Colonic mucosa (tissue), 4 donors: ENCODE measurements at regions not wholly inside any gene's neighbourhood (a gene's known extent, or its start where the extent isn't known, plus 50 kb on each side); places are given as distances from the start of the nearest gene placed in this dataset.

Experiments
- DNase-seq: peaks from one replicate; pipeline ENCODE4 v3.0.0-alpha.2; 2020
- H3K27ac ChIP-seq: fragments of 200-600 bp; one replicate; pipeline ENCODE4 v1.8.0; 2021
- H3K27me3 ChIP-seq: fragments of 200-600 bp; one replicate; pipeline ENCODE4 v1.8.0; 2021
- H3K36me3 ChIP-seq: fragments of 200-600 bp; one replicate; pipeline ENCODE4 v1.8.0; 2021
- H3K4me1 ChIP-seq: fragments of 200-600 bp; one replicate; pipeline ENCODE4 v1.8.0; 2021; ENCODE audit warnings: mild to moderate bottlenecking
- H3K4me3 ChIP-seq: fragments of 200-600 bp; one replicate; pipeline ENCODE4 v1.8.0; 2021
- H3K9ac ChIP-seq, 2 donors: one replicate each; pipeline ENCODE4 v1.7.0; 2013; ENCODE audit warnings: control low read depth in 2 of 2, low read depth in 2 of 2, low read length in 2 of 2
- H3K9me3 ChIP-seq: fragments of 200-600 bp; one replicate; pipeline ENCODE4 v1.8.0; 2021
- CTCF ChIP-seq: fragments of 200-600 bp; IDR thresholded peaks from one replicate; pipeline ENCODE4 v1.8.0; 2022; ENCODE audit warnings: antibody characterized with exemption, mild to moderate bottlenecking
- intact Hi-C: fragments of 100-400 bp; cut with DNase I; formaldehyde crosslinking; loops from one replicate; pipeline ENCODE4 v1.14.1; 2022
- donor health status: healthy.
- donor health status: DM: no; HTN: no; CAD: no.
- donor health status: DM: no; HTN: no; CAD: no.

DNA sequence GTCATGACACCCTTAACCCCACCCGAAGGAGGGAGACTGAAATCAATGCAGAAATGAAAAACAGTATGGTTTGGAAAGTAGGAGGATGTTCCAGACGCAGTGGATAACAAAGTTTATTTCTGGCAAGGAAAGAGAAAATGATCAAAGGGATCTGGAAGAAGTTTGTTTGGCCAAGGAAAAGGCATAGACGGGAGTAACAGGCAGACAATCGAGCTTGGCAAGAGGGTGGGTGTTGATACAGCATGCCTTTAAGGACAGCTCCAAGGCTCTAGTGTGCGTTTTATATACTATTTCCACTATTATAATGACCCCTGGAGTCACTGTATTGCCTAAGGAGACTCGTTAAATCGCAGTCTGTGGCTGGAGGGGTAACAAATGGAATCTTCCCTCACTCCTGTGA, 303.7 kb upstream of the RUNX1 start:
- intact Hi-C loops = no loop called here
- DNase-seq = no peak

DNA sequence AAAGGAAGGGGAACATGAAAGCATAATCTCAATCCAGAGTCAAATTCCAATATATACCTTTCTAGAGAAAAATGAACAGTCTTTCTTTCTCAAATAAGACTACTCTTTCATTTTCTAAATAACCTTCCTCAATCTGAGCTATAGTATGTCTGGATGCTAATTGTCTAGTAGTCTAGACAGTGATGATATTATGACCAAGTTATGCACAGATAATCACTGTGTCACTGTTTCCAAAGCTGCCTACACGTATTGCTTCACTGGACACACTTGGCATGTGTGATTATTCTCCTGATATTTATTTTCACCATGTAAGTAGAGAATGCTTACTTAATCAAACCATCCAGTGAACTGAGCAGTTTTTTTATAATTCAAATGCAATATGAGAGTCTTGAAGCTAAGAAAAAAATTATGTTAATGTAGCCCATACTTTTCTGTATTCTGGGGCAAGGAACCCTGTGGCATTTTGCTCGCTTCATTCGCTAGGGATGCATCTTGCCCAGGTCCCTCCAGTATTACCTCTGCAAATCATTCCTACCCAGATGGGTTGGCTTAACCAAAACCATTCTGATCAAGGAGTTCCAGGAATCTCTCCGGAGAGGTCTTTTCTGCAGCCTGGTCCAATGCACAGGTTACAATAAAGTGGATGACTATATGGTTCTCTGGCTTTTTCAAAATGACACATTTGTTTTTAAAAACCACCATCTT, 303.1 kb upstream of the RUNX1 start:
- H3K27ac ChIP-seq = no peak overlapping the region
- no peak for DNase-seq
- H3K36me3 ChIP-seq = no peaks in the 10 kb centered on the region
- no peaks in the 10 kb centered on the region for H3K4me1 ChIP-seq
- intact Hi-C loops = no loop called here
- no peaks in the 10 kb centered on the region for H3K27me3 ChIP-seq
- H3K4me3 ChIP-seq = no peak overlapping the region
- H3K9me3 ChIP-seq = no peaks in the 10 kb centered on the region
- H3K9ac ChIP-seq = no peak overlapping the region
- TF ChIP-seq CTCF = no peak

More for the DNA sequence above, 303.7 kb upstream of the RUNX1 start:
- no peaks in the 10 kb centered on the region for H3K9me3 ChIP-seq
- H3K27me3 ChIP-seq = no peaks in the 10 kb centered on the region
- TF ChIP-seq CTCF = no peak
- no peak overlapping the region for H3K27ac ChIP-seq
- no peaks in the 10 kb centered on the region for H3K4me1 ChIP-seq
- H3K9ac ChIP-seq = no peak overlapping the region
- no peaks in the 10 kb centered on the region for H3K36me3 ChIP-seq
- no peak overlapping the region for H3K4me3 ChIP-seq

- no peaks in the 10 kb centered on the region for H3K27me3 ChIP-seq
- DNase-seq = no peak
- H3K4me3 ChIP-seq = no peak overlapping the region
- H3K9ac ChIP-seq = no peak overlapping the region
- H3K9me3 ChIP-seq = no peaks in the 10 kb centered on the region
- no peaks in the 10 kb centered on the region for H3K4me1 ChIP-seq
- no peak for TF ChIP-seq CTCF
- intact Hi-C loops = no loop called here
- no peaks in the 10 kb centered on the region for H3K36me3 ChIP-seq
- H3K27ac ChIP-seq = no peak overlapping the region
Measured at GRCh38 chr21:35351434-35351833, 302.3 kb upstream of the RUNX1 start.

- Histone ChIP-seq H3K9me3 (no peaks in the 10 kb centered on the region), H3K4me1 (no peaks in the 10 kb centered on the region), H3K9ac (no peak overlapping the region), H3K27ac (no peak overlapping the region), H3K36me3 (no peaks in the 10 kb centered on the region), H3K4me3 (no peak overlapping the region), H3K27me3 (no peaks in the 10 kb centered on the region)
- DNase-seq = no peak
- intact Hi-C loops = no loop called here
- no peak for TF ChIP-seq CTCF
Measured at GRCh38 chr21:35350965-35351364, 301.9 kb upstream of the RUNX1 start.

DNA sequence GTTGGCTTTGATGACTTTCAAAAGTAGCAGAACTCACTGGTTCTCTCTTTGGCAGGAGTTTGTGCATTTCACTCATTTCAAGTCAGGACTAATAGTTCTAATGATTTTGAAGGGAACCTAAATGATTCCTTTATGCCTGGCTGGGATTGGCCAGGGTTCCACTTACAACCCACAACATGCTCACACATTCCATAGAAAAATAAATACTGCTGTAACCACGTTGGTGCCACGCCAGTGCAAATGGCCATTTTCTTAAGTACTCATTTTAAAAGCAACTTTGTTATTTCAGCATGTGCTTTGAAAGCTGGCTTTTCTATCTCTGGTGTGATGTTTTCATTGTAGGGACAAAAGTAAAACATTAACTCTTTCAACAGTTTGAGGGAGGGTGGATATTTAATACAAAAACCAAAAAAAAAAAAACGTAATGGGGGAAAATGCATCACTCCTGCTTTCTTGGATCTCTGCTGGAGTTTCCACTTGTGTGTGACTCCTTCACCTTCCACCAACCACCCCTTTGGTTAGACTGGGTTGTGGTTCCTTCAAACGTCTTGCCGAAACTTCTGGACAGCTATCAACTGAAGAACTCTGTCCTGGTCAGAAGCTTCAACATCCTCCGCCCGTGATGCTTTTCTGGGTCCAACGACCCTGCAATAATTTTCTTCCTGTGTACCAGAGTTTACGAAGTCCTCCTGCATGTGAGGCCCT, 300.4 kb upstream of the RUNX1 start:
- intact Hi-C loops = no loop called here
- H3K9me3 ChIP-seq = no peaks in the 10 kb centered on the region
- H3K36me3 ChIP-seq = no peaks in the 10 kb centered on the region
- H3K27ac ChIP-seq = no peak overlapping the region
- no peaks in the 10 kb centered on the region for H3K4me1 ChIP-seq
- H3K9ac ChIP-seq = no peak overlapping the region
- TF ChIP-seq CTCF = no peak
- no peak overlapping the region for H3K4me3 ChIP-seq
- DNase-seq = no peak
- H3K27me3 ChIP-seq = no peaks in the 10 kb centered on the region
